ENCODE measurements at regions not wholly inside any gene's neighbourhood (a gene's known extent, or its start where the extent isn't known, plus 50 kb on each side); places are given as distances from the start of the nearest gene placed in this dataset.
"Not testable (repeated sequence)": the region's sequence is repeated elsewhere in the genome, so short reads cannot be mapped to it uniquely, and the experiment has no call there.

DNA sequence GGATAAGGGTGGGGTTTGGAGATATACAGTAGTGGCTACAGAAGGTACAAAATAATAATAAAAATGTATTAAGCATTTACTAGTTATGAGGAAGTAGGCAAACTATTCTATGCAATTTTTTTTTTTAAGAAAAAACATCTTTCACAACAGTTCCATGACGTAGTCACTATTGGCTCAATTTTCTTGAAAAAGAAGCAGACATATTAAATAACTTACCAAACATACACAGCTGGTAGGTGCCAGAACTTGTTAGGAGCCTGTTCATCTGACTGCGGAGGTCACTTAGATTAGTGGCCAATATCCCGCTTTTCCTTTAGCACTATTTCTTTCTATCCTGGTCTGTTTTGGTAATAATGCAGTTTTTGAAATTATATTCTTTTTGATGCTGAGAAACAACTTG is 593.5 kb downstream of the KCTD12 start:
- POLR2A ChIA-PET = no interaction called here
- no peak for DNase-seq (ENCODE audit: low read depth, low spot score)
- CTCF ChIA-PET = no interaction called here
- TF ChIP-seq, protein P1, sequence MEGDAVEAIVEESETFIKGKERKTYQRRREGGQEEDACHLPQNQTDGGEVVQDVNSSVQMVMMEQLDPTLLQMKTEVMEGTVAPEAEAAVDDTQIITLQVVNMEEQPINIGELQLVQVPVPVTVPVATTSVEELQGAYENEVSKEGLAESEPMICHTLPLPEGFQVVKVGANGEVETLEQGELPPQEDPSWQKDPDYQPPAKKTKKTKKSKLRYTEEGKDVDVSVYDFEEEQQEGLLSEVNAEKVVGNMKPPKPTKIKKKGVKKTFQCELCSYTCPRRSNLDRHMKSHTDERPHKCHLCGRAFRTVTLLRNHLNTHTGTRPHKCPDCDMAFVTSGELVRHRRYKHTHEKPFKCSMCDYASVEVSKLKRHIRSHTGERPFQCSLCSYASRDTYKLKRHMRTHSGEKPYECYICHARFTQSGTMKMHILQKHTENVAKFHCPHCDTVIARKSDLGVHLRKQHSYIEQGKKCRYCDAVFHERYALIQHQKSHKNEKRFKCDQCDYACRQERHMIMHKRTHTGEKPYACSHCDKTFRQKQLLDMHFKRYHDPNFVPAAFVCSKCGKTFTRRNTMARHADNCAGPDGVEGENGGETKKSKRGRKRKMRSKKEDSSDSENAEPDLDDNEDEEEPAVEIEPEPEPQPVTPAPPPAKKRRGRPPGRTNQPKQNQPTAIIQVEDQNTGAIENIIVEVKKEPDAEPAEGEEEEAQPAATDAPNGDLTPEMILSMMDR (IDR thresholded peaks at IDR 0.05; ENCODE audit: insufficient read depth, low read length, missing control alignments) = no peak
- no peak overlapping the region for H3K4me3 ChIP-seq (ENCODE audit: low read depth, low read length)

DNA sequence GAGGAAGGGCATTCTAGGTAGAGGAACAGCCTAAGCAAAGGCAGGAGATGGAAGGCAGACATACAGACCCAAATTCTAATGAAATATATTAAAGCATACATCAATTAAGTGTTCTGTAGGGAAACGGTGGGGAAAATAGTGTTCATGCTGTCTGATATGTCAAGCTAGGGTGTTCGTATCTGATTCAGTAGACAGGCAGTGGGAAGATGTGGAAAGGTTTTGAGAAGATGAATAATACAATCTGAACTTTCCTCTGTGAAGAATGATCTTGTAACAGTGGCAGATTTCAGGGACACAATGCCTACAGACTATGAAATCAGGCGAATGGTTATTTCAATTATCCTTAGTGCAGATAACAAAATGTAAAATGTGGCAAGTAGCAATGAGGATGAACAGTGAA is 594.2 kb downstream of the KCTD12 start:
- H3K4me3 ChIP-seq (ENCODE audit: low read depth, low read length) = no peak overlapping the region
- CTCF ChIA-PET = no interaction called here
- POLR2A ChIA-PET = no interaction called here
- TF ChIP-seq, protein P1 (IDR thresholded peaks at IDR 0.05; ENCODE audit: insufficient read depth, low read length, missing control alignments) = no peak
- no peak for DNase-seq (ENCODE audit: low read depth, low spot score)

DNA sequence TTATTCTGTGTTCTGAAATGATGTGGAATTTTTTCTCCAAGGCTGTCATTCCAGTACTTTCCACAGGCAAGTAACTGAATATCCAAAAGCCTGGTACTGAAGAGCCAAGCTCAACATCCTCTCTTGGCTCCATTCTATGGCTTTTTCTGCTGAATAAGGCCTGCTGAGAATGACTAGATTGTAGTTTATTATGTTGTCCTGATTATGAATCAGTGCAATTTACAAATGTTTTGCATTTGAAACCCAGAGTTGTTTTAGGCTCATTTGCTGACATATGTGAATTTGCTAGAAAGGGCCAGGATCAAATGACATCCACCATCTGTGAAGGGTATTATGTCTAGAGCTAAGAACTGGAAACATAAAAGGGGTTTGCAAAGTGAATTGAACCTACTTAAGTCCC is 596.6 kb downstream of the KCTD12 start:
- POLR2A ChIA-PET = no interaction called here
- no peak for DNase-seq (ENCODE audit: low read depth, low spot score)
- CTCF ChIA-PET = interaction anchor here (0.7 kb wide), 1 partner anchor 413 kb away, joined by 3 read pairs; no protein-coding TSS in a partner anchor

DNA sequence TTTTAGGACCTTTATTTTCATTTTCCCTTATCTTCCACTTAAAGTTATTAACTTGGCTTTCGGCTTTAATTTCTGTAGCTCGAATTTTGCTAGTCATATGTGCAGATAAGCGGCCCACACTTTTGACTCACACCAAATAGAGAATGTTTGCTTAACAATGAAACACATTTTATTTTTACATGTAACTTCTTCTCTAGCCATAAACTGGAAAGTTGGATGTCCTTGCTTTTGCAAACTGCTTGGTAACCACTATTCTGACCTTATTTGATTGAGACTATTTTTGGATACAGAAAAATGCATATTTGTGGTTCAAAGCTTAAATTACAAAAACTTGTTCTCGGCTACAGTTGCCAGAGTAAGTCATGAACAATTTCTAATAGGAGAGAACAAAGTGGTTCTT is 600.0 kb downstream of the KCTD12 start:
- no peak for DNase-seq (ENCODE audit: low read depth, low spot score)
- ChIA-PET POLR2A (no interaction called here), CTCF (no interaction called here)
- no peak overlapping the region for H3K4me3 ChIP-seq (ENCODE audit: low read depth, low read length)
- TF ChIP-seq, protein P1 (IDR thresholded peaks at IDR 0.05; ENCODE audit: insufficient read depth, low read length, missing control alignments) = no peak

More for the DNA sequence above, 596.6 kb downstream of the KCTD12 start:
- TF ChIP-seq, protein P1 (IDR thresholded peaks at IDR 0.05; ENCODE audit: insufficient read depth, low read length, missing control alignments) = no peak
- no peak overlapping the region for H3K4me3 ChIP-seq (ENCODE audit: low read depth, low read length)

DNA sequence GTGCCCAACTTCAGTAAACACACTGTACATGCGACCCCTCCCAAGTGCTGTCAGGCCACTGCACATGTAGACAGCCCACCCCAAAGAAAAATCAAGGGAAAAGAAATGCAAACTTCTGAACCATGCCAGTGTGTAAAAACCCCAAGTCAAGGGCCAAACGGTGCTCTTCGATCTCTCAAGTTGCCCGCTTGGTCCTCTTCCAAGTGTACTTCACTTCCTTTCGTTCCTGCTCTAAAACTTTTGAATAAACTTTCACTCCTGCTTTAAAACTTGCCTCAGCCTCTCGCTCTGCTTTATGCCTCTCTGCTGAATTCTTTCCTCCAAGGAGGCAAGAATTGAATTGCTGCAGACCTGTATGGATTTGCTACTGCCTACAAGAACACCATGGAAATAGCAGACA is 600.7 kb downstream of the KCTD12 start:
- ChIA-PET CTCF (no interaction called here), POLR2A (no interaction called here)
- no peak overlapping the region for H3K4me3 ChIP-seq (ENCODE audit: low read depth, low read length)
- TF ChIP-seq, protein P1 (IDR thresholded peaks at IDR 0.05; ENCODE audit: insufficient read depth, low read length, missing control alignments) = no peak
- DNase-seq (ENCODE audit: low read depth, low spot score) = no peak

DNA sequence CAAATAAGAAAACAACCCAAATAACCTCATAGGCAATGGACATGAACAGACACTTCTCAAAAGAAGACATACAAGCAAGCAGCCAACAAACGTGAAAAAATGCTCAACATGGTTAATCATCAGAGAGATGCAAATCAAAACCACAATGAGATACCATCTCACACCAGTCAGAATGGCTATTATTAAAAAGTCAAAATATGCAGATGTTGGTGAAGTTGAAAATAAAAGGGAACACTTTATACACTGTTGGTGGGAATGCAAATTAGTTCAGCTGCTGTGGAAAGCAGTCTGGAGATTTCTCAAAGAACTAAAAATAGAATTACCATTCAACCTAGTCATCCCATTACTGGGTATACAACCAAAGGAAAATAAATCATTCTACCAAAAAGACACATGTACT is 606.4 kb downstream of the KCTD12 start:
- CTCF ChIA-PET; POLR2A ChIA-PET; DNase-seq (ENCODE audit: low read depth, low spot score); H3K4me3 ChIP-seq (ENCODE audit: low read depth, low read length): not testable (repeated sequence)

DNA sequence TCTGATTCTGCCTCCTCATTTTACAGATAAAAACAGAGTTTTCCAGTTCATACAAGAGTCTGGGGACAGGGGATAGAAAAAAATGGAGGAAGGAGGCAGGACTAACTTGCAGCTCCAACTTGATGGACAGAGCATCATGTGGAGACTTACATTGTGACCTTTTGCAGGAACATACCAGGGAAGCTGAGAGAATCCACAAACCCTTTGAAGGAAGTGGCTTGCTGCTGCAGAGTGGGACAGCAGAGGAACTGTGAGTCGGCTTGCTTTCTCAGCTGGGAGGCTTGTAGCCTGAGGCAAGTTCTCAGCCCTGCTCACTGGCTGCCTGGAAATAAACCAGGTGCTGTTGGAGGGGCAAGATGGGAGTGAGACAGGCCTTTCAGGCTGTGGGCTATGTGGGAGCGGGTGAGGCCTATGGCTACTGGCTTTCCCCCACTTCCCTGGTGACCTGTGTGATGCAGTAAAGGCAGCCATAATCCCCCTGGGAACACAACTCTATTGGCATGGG is 614.4 kb downstream of the KCTD12 start:
- no peak for DNase-seq (ENCODE audit: low read depth, low spot score)
- TF ChIP-seq, protein P1 (IDR thresholded peaks at IDR 0.05; ENCODE audit: insufficient read depth, low read length, missing control alignments) = no peak
- ChIA-PET CTCF (no interaction called here), POLR2A (no interaction called here)
- H3K4me3 ChIP-seq (ENCODE audit: low read depth, low read length) = no peak overlapping the region

DNA sequence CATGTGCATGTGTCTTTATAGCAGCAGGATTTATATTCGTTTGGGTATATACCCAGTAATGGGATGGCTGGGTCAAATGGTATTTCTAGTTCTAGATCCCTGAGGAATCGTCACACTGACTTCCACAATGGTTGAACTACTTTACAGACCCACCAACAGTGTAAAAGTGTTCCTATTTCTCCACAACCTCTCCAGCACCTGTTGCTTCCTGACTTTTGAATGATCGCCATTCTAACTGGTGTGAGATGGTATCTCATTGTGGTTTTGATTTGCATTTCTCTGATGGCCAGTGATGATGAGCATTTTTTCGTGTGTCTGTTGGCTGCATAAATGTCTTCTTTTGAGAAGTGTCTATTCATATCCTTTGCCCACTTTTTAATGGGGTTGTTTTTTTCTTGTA is 617.9 kb downstream of the KCTD12 start:
- H3K4me3 ChIP-seq (ENCODE audit: low read depth, low read length); DNase-seq (ENCODE audit: low read depth, low spot score); CTCF ChIA-PET; POLR2A ChIA-PET: not testable (repeated sequence)

All from AG04449 (cell line).